Mucosa of rectum (tissue), 2 donors: ENCODE measurements at regions not wholly inside any gene's neighbourhood (a gene's known extent, or its start where the extent isn't known, plus 50 kb on each side); places are given as distances from the start of the nearest gene placed in this dataset.

Experiments
- H3K27ac ChIP-seq, 2 donors: one replicate each; pipeline ENCODE4 v1.7.0; 2013; ENCODE audit warnings: inconsistent platforms in 2 of 2, low read depth in 2 of 2, low read length in 2 of 2
- H3K27me3 ChIP-seq, 2 donors: one replicate each; pipeline ENCODE4 v1.7.0; 2013; ENCODE audit warnings: low read length in 2 of 2; ENCODE audit not compliant: control insufficient read depth in 2 of 2, insufficient read depth in 2 of 2
- H3K36me3 ChIP-seq, 2 donors: one replicate each; pipeline ENCODE4 v1.7.0; 2013; ENCODE audit warnings: low read length in 2 of 2; ENCODE audit not compliant: control insufficient read depth in 2 of 2, insufficient read depth in 2 of 2
- H3K4me1 ChIP-seq, 2 donors: one replicate each; pipeline ENCODE4 v1.7.0; 2013; ENCODE audit warnings: low read length in 2 of 2, mild to moderate bottlenecking in 1 of 2; ENCODE audit not compliant: control insufficient read depth in 2 of 2, insufficient read depth in 2 of 2
- H3K4me3 ChIP-seq, 2 donors: one replicate each; pipeline ENCODE4 v1.7.0; 2013; ENCODE audit warnings: low read length in 2 of 2
- H3K9ac ChIP-seq, 2 donors: one replicate each; pipeline ENCODE4 v1.7.0; 2013; ENCODE audit warnings: low read length in 2 of 2, low read depth in 1 of 2, mild to moderate bottlenecking in 1 of 2
- H3K9me3 ChIP-seq, 2 donors: one replicate each; pipeline ENCODE4 v1.7.0; 2013; ENCODE audit warnings: low read length in 2 of 2; ENCODE audit not compliant: control insufficient read depth in 2 of 2
- donor health status: healthy.
- donor health status: Normal muscosa, but diverticular disease.

DNA sequence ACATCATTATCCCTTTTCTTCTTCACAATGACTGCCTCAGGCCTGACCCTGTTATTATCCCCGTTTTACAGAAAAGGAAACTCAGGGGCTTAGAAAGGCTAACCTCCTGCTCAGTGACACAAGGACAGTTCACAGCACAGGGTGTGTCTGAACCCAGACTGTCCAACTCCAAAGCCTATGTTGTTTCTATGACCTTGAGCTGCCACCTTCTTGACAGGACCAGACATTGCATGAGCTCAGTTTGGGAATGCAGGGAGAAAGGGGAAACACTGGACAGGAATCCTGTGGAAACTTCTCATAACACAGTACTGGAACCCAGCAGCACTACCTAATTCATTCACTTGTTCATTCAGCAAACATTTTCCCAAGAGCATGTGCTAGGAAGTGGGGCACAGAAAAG, 472.8 kb downstream of the CDK5RAP2 start:
- Histone ChIP-seq H3K9ac (no peak overlapping the region), H3K27ac (no peak overlapping the region), H3K4me1 (no peaks in the 10 kb centered on the region), H3K4me3 (no peak overlapping the region), H3K36me3 (no peaks in the 10 kb centered on the region), H3K9me3 (no peaks in the 10 kb centered on the region), H3K27me3 (no peaks in the 10 kb centered on the region)

DNA sequence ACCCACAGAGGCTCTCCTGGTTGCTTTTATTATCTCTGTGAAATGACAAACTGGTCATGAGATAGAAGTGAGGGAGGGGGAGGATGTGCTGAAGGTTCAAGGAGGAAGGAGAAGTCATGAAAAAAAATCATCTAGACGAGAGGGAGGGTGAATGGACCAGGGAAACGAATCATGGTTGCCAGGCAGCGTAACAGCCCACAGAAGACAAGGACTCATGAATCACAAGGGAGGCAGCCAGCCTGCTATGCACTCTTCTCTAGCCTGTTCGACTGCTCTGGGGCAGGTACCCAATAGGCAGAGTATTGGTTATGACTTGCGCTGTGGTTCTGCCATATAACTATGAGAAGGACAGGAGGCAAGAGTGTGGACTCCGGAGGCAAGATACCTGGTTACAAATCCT, 475.2 kb downstream of the CDK5RAP2 start:
- Histone ChIP-seq H3K9ac (no peak overlapping the region), H3K27me3 (no peaks in the 10 kb centered on the region), H3K4me1 (no peaks in the 10 kb centered on the region), H3K36me3 (no peaks in the 10 kb centered on the region), H3K9me3 (no peaks in the 10 kb centered on the region), H3K27ac (no peak overlapping the region), H3K4me3 (no peak overlapping the region)

DNA sequence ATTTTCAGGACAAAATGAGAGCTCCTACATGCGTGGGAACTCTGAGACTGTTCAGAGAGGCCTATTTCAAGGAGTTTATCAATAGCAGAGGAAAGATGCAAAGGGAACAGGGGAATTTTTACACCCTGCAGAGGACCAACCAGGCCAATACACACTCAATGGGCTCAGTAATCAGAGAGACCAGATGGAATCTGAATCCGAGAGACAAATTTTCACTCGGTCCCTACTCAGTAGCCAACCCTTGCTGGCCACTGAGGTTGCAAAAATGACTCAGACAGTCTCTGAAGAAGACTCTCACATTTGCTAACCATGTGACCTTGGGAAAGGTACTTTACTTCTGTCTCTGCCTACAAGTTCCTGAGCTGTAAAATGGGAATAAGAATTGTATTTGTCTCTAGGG, 479.4 kb downstream of the CDK5RAP2 start:
- Histone ChIP-seq H3K4me3 (no peak overlapping the region), H3K9ac (no peak overlapping the region), H3K9me3 (no peaks in the 10 kb centered on the region), H3K4me1 (no peaks in the 10 kb centered on the region), H3K36me3 (no peaks in the 10 kb centered on the region), H3K27ac (no peak overlapping the region), H3K27me3 (no peaks in the 10 kb centered on the region)

DNA sequence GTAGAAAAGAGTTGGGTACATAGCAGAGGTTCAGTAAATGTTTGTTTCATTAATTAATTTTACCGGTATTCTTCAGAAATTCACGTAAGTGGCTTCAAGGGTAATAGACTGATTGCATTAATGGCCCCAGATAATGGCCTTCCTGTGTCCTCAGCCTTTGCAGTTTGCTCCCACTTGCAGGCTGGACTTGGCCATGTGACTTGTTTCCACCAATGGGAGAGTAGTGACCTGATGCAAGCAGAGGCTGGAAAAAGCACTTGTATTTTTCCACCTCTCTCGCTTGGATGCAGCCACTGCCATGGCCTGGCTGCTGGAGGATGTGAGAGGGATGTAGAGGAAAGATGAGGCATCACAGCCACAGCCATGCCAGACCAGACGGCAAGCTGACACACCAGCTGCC, 480.9 kb downstream of the CDK5RAP2 start:
- Histone ChIP-seq H3K4me3 (no peak overlapping the region), H3K27ac (no peak overlapping the region), H3K4me1 (no peaks in the 10 kb centered on the region), H3K9ac (no peak overlapping the region), H3K36me3 (no peaks in the 10 kb centered on the region), H3K27me3 (no peaks in the 10 kb centered on the region), H3K9me3 (no peaks in the 10 kb centered on the region)

DNA sequence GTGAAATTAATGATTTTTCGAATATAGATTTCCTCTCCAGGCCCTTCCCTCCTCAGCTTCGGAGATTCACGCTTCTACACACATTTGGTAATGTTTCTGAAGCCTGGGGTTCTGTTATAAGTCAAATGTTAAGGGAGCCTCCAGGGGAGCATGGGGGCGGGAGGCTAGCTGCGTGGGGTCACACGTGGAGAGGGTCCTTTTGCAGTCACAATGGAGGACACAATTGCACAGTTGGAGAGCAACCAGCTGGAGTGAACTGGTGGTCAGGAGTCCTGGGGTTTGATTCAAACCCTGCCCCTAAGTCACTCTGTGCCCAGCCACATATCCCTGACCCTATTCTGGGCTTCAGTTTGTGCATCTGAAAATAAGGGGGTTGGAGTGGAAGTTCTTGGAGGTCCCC, 481.4 kb downstream of the CDK5RAP2 start:
- no peaks in the 10 kb centered on the region for H3K4me1 ChIP-seq
- H3K36me3 ChIP-seq: no peaks in the 10 kb centered on the region
- no peak overlapping the region for H3K9ac ChIP-seq
- H3K9me3 ChIP-seq: no peaks in the 10 kb centered on the region
- H3K27ac ChIP-seq: no peak overlapping the region
- H3K27me3 ChIP-seq: no peaks in the 10 kb centered on the region
- no peak overlapping the region for H3K4me3 ChIP-seq

DNA sequence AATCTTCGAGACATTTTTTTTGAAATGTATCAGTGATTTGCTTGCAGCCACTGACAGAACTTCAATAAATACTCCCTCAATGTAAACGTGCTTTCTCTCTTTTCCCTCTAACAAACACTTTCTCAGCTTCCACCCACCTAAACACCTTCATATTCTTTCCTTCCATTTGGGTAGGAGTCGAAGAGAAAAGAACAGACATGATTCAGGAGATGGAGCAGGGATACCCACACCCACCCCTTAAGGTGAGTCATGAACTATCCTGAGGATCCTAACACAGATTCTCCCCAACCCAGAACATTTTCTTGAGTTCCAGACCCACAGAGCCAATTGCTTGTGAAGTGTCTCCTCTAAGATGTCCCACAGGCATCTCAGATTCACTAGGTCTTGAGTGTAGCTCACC, 488.8 kb downstream of the CDK5RAP2 start:
- Histone ChIP-seq H3K9me3 (no peaks in the 10 kb centered on the region), H3K4me3 (no peak overlapping the region), H3K9ac (no peak overlapping the region), H3K27me3 (no peaks in the 10 kb centered on the region), H3K36me3 (no peaks in the 10 kb centered on the region), H3K27ac (no peak overlapping the region), H3K4me1 (no peaks in the 10 kb centered on the region)

DNA sequence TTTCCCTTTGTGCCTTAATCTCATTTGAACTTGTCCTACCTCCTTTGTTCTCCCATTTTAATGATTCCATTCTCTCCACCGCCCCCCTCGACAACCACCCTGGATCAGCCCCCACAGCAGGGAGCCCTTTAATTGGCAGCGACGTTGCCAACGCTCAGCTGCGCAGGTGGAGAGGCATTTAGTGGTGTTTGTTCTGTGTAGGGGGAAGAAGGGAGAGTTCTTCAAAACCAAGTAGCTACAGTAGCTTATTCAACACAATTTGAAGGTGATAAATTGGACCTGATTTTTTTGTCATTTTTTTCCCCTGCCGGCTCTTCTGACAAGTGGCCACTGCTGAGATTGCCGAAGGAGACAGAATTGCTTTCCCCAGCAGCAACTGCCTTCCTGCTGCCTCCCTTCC, 499.1 kb downstream of the CDK5RAP2 start:
- no peaks in the 10 kb centered on the region for H3K4me1 ChIP-seq
- no peaks in the 10 kb centered on the region for H3K27me3 ChIP-seq
- H3K9me3 ChIP-seq: no peaks in the 10 kb centered on the region
- H3K36me3 ChIP-seq: no peaks in the 10 kb centered on the region
- no peak overlapping the region for H3K27ac ChIP-seq
- H3K9ac ChIP-seq: no peak overlapping the region
- H3K4me3 ChIP-seq: no peak overlapping the region

GRCh38 chr9:120078112-120078511, 501.9 kb downstream of the CDK5RAP2 start:
- H3K4me3 ChIP-seq: no peak overlapping the region
- H3K9me3 ChIP-seq: no peaks in the 10 kb centered on the region
- H3K36me3 ChIP-seq: no peaks in the 10 kb centered on the region
- H3K27me3 ChIP-seq: no peaks in the 10 kb centered on the region
- no peaks in the 10 kb centered on the region for H3K4me1 ChIP-seq
- H3K27ac ChIP-seq: no peak overlapping the region
- H3K9ac ChIP-seq: no peak overlapping the region

GRCh38 chr9:120071760-120072159, 508.2 kb downstream of the CDK5RAP2 start:
- no peak overlapping the region for H3K4me3 ChIP-seq
- no peaks in the 10 kb centered on the region for H3K27me3 ChIP-seq
- H3K9me3 ChIP-seq: no peaks in the 10 kb centered on the region
- H3K27ac ChIP-seq: no peak overlapping the region
- H3K36me3 ChIP-seq: no peaks in the 10 kb centered on the region
- no peaks in the 10 kb centered on the region for H3K4me1 ChIP-seq
- no peak overlapping the region for H3K9ac ChIP-seq

DNA sequence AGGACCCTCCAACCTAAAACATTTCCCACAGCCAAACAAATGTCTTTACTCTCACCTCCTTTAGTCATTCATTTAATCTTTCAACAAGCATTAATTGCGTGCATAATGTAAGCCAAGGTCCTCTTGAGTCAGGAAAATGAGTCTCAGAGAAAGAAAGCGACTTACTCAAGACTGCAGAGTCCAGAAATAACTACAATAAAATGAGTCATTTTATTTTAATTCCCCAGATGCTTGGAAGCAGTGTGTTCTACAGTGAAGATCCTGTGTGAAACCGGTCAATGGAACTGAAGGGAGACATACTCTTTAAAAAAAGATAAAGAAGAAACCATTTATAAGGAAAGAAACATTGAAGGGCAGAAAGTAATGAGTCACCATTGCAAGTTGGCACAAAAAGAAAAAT, 513.7 kb downstream of the CDK5RAP2 start:
- Histone ChIP-seq H3K4me1 (no peaks in the 10 kb centered on the region), H3K36me3 (no peaks in the 10 kb centered on the region), H3K4me3 (no peak overlapping the region), H3K27ac (no peak overlapping the region), H3K9me3 (no peaks in the 10 kb centered on the region), H3K27me3 (no peaks in the 10 kb centered on the region), H3K9ac (no peak overlapping the region)

- Histone ChIP-seq H3K4me3 (no peak overlapping the region), H3K36me3 (no peaks in the 10 kb centered on the region), H3K27ac (no peak overlapping the region), H3K27me3 (no peaks in the 10 kb centered on the region), H3K9me3 (no peaks in the 10 kb centered on the region), H3K9ac (no peak overlapping the region), H3K4me1 (no peaks in the 10 kb centered on the region)
These were observed 514.8 kb downstream of the CDK5RAP2 start for GRCh38 chr9:120065151-120065550.
